C4-2B (cell line): ENCODE measurements at regions not wholly inside any gene's neighbourhood (a gene's known extent, or its start where the extent isn't known, plus 50 kb on each side); places are given as distances from the start of the nearest gene placed in this dataset.

ENCODE experiments used
- H3K27ac ChIP-seq: fragments of 450-650 bp; 2 replicates; pipeline ENCODE4 v1.5.1; 2017
- ZFX ChIP-seq: fragments of 450-650 bp; IDR thresholded peaks from 2 replicates; pipeline ENCODE4 v1.6.1; 2017
- TF ChIP-seq, protein P1 (sequence below): fragments of 450-650 bp; conservative IDR thresholded peaks from 2 replicates; pipeline ENCODE4 v1.5.1; 2017; ENCODE audit warnings: mild to moderate bottlenecking

- no peak overlapping the region for H3K27ac ChIP-seq
- TF ChIP-seq ZFX: no peak
- TF ChIP-seq, protein P1, sequence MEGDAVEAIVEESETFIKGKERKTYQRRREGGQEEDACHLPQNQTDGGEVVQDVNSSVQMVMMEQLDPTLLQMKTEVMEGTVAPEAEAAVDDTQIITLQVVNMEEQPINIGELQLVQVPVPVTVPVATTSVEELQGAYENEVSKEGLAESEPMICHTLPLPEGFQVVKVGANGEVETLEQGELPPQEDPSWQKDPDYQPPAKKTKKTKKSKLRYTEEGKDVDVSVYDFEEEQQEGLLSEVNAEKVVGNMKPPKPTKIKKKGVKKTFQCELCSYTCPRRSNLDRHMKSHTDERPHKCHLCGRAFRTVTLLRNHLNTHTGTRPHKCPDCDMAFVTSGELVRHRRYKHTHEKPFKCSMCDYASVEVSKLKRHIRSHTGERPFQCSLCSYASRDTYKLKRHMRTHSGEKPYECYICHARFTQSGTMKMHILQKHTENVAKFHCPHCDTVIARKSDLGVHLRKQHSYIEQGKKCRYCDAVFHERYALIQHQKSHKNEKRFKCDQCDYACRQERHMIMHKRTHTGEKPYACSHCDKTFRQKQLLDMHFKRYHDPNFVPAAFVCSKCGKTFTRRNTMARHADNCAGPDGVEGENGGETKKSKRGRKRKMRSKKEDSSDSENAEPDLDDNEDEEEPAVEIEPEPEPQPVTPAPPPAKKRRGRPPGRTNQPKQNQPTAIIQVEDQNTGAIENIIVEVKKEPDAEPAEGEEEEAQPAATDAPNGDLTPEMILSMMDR: no peak
These were observed 1331.8 kb downstream of the PCDH19 start for GRCh38 chrX:99078301-99078700.

DNA sequence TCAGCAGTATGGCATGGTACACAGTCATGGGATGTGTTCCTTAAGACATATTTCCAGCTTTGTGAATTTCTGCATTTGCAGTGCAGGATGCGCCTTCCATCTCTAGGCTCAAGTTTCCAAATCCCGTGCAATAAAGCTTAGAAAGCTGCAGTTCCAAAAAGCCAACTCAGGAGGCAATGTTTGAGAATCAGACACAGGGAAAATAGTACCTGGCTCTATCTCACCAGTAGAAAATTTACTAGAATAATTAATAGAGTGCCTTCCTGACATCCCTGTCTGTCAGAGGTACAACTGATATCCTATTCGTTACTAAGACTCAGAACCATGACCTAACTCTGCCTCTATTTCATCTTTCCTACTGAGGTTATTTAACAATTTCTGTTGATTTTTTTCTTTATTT is 1333.0 kb downstream of the PCDH19 start:
- no peak overlapping the region for H3K27ac ChIP-seq
- TF ChIP-seq, protein P1: no peak
- TF ChIP-seq ZFX: no peak

GRCh38 chrX:99073551-99073950 is 1336.5 kb downstream of the PCDH19 start:
- TF ChIP-seq ZFX: no peak
- TF ChIP-seq, protein P1: no peak
- no peak overlapping the region for H3K27ac ChIP-seq

DNA sequence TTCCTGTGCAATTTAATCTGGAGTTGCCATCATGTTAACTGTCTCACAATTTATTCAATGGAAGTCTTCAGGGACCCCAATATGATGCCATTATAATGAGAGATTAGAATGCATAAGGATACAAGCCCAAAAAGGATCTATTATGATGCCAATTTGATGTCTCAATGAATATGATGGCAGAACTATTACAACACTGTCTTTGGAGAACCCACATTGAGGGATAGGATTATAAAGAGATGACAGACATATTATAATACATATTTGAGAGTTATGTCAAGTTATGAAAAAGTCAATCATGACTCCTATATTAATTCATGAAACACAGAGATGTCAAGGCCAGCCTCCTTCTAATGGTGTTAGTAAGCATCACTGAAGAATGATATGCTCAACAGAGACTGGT is 1358.4 kb downstream of the PCDH19 start:
- TF ChIP-seq, protein P1: no peak
- TF ChIP-seq ZFX: no peak
- H3K27ac ChIP-seq: no peak overlapping the region

DNA sequence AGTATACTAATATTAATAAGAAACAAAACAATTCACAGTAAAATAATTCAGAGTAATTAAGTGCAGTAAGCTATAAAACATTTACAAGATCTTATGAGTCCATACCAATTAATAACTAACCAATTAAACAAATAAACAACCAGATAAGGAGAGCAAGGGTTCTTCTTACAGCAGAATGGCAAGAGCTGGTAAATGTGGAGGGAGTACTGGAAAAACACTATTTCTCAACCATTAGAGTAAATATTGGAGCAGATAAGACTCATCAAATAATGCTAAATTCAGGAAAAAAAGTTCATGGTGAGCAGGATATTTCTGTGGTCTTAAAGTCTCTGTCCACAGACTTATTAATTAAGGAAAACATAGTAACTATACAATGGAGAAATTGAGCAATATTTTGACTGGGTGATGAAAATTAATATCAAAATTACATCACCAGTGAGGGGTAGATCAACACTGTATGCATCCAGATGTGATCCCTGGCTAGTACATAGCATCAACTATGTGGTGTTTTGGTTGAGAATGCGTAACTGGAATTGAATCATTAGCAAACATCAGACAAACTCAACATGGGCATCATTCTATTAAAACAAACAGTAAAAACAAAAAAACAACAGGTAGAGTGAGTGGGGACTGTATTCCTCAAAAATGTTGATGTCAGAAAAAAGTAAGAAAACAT is 1376.7 kb downstream of the PCDH19 start:
- no peak overlapping the region for H3K27ac ChIP-seq
- TF ChIP-seq, protein P1: no peak
- TF ChIP-seq ZFX: no peak

- TF ChIP-seq, protein P1: no peak
- TF ChIP-seq ZFX: no peak
- H3K27ac ChIP-seq: no peak overlapping the region
These were observed 1399.1 kb downstream of the PCDH19 start for GRCh38 chrX:99010957-99011356.

DNA sequence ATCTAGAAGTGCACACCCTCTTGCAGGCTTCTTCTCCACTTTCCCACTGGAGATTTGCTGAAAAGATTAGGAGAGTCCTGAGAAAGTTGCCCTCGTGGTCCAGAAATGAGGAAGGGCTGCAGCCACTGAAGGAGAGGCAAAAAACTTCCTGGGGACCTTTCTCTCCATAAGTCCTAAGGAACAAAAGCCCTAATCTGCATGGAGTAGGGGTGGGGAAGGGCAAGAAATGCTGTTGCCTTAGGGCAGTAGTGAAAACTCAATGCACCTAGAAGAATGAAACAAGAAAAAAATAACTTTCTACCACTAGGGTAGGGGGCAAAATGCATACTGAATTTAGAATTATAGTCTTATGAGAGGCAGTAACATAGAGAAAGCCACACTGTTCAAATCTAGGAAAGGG is 1408.8 kb downstream of the PCDH19 start:
- TF ChIP-seq, protein P1: no peak
- TF ChIP-seq ZFX: no peak
- H3K27ac ChIP-seq: no peak overlapping the region
